Prostate gland (tissue), 2 donors: ENCODE measurements at regions not wholly inside any gene's neighbourhood (a gene's known extent, or its start where the extent isn't known, plus 50 kb on each side); places are given as distances from the start of the nearest gene placed in this dataset.

Source experiments
- DNase-seq: peaks from one replicate; pipeline ENCODE4 v3.0.0-alpha.2; 2019; ENCODE audit warnings: low spot score
- H3K27ac ChIP-seq, 2 donors: fragments of 200-600 bp; sonication (generic); 2 replicates each; pipeline ENCODE4 v1.5.1; 2017 to 2019
- H3K27me3 ChIP-seq: fragments of 200-600 bp; sonication (generic); replicated peaks from 2 replicates; pipeline ENCODE4 v1.5.1; 2019; ENCODE audit not compliant: insufficient read depth
- H3K36me3 ChIP-seq, 2 donors: fragments of 200-600 bp; sonication (generic); 1 replicate in 1 of 2; 2 replicates in 1 of 2; pipeline versions ENCODE4 v1.5.1 to v1.8.1; 2017 to 2019
- H3K4me1 ChIP-seq: fragments of 200-600 bp; sonication (generic); replicated peaks from 2 replicates; pipeline ENCODE4 v1.5.1; 2019
- H3K4me3 ChIP-seq, 2 donors: fragments of 200-600 bp; sonication (generic); 2 replicates each; pipeline ENCODE4 v1.5.1; 2017 to 2019
- H3K9me3 ChIP-seq: fragments of 200-600 bp; sonication (generic); 2 replicates; pipeline ENCODE4 v1.5.1; 2017
- CTCF ChIP-seq, 4 experiments: fragments of 200-600 bp in 2 of 4; fragments of 450-650 bp in 2 of 4; sonication (generic) in 2 of 4; IDR thresholded peaks; 1 replicate in 3 of 4; 2 replicates in 1 of 4; pipeline ENCODE4 v1.5.1; 2016 to 2019; ENCODE audit warnings: antibody characterized with exemption in 4 of 4, mild to moderate bottlenecking in 2 of 4, moderate library complexity in 2 of 4
- POLR2A ChIP-seq: fragments of 450-650 bp; IDR thresholded peaks from one replicate; pipeline ENCODE4 v1.6.1; 2016; ENCODE audit warnings: antibody characterized with exemption, mild to moderate bottlenecking
- POLR2AphosphoS5 ChIP-seq: sonication (generic); formaldehyde crosslinking; IDR thresholded peaks from one replicate; pipeline ENCODE4 v1.6.1; 2017; ENCODE audit warnings: antibody characterized with exemption
- WGBS: methylation state at CpG from one replicate; pipeline ENCODE4 v1.1.5; 2018; 5-methylcytosine and 5-hydroxymethylcytosine counted together
- intact Hi-C: fragments of 100-400 bp; cut with DNase I; formaldehyde crosslinking; loops from one replicate; pipeline ENCODE4 v1.14.2; 2022

GRCh38 chr13:103142151-103142550 is 75.9 kb upstream of the SLC10A2 start:
- Histone ChIP-seq H3K27ac (no peak overlapping the region), H3K4me1 (no peaks in the 10 kb centered on the region), H3K27me3 (no peaks in the 10 kb centered on the region), H3K4me3 (no peak overlapping the region), H3K36me3 (no peaks in the 10 kb centered on the region), H3K9me3 (no peaks in the 10 kb centered on the region)
- intact Hi-C loops = no loop called here
- no peak for DNase-seq
- whole genome bisulfite sequencing = 95% methylated on average over 2 of the region's 2 CpGs
- TF ChIP-seq POLR2AphosphoS5 (no peak), POLR2A (no peak), CTCF (IDR thresholded peaks at IDR 0.05) (no peak)

- Histone ChIP-seq H3K4me3 (no peak overlapping the region), H3K27me3 (no peaks in the 10 kb centered on the region), H3K27ac (no peak overlapping the region), H3K9me3 (no peaks in the 10 kb centered on the region), H3K36me3 (no peaks in the 10 kb centered on the region), H3K4me1 (no peaks in the 10 kb centered on the region)
- peak; percentile 17 for DNase-seq
- 68% methylated on average over 5 of the region's 5 CpGs for WGBS
- TF ChIP-seq POLR2AphosphoS5 (no peak), POLR2A (no peak), CTCF (IDR thresholded peaks at IDR 0.05) (peak in 3 of 4 experiments; percentile 39 to 67 (median 42))
- intact Hi-C loops = loop anchor here (2.0 kb wide), 1 partner anchor 225 kb away; no protein-coding TSS in a partner anchor
Observed at GRCh38 chr13:103140001-103140671, 73.9 kb upstream of the SLC10A2 start.

- intact Hi-C loops = no loop called here
- no peak for DNase-seq
- Histone ChIP-seq H3K27me3 (no peaks in the 10 kb centered on the region), H3K4me3 (no peak overlapping the region), H3K27ac (no peak overlapping the region), H3K36me3 (no peaks in the 10 kb centered on the region), H3K4me1 (peaks cover 2% of the 10 kb centered on the region), H3K9me3 (no peaks in the 10 kb centered on the region)
- TF ChIP-seq POLR2AphosphoS5 (no peak), POLR2A (no peak), CTCF (IDR thresholded peaks at IDR 0.05) (no peak)
- WGBS = 52% methylated on average over 2 of the region's 2 CpGs
Observed at GRCh38 chr13:103134271-103134670, 68.1 kb upstream of the SLC10A2 start.

GRCh38 chr13:103133556-103133955 is 67.3 kb upstream of the SLC10A2 start:
- Histone ChIP-seq H3K4me1 (peaks cover 2% of the 10 kb centered on the region), H3K27me3 (no peaks in the 10 kb centered on the region), H3K4me3 (no peak overlapping the region), H3K27ac (no peak overlapping the region), H3K36me3 (no peaks in the 10 kb centered on the region), H3K9me3 (no peaks in the 10 kb centered on the region)
- peak; percentile 19 for TF ChIP-seq POLR2AphosphoS5
- no peak for TF ChIP-seq CTCF (IDR thresholded peaks at IDR 0.05)
- TF ChIP-seq POLR2A = no peak
- WGBS = 30% methylated on average over 4 of the region's 4 CpGs
- DNase-seq = peak; percentile 37
- intact Hi-C loops = no loop called here

GRCh38 chr13:103130681-103131210 is 64.5 kb upstream of the SLC10A2 start:
- Histone ChIP-seq H3K9me3 (no peaks in the 10 kb centered on the region), H3K4me3 (no peak overlapping the region), H3K27me3 (no peaks in the 10 kb centered on the region), H3K27ac (no peak overlapping the region), H3K36me3 (no peaks in the 10 kb centered on the region), H3K4me1 (peaks cover 2% of the 10 kb centered on the region)
- intact Hi-C loops = no loop called here
- DNase-seq = no peak
- 74% methylated on average over 3 of the region's 3 CpGs for WGBS
- TF ChIP-seq POLR2AphosphoS5 (no peak), POLR2A (no peak), CTCF (IDR thresholded peaks at IDR 0.05) (no peak)
